ELF-1 (cell line): ENCODE measurements at regions not wholly inside any gene's neighbourhood (a gene's known extent, or its start where the extent isn't known, plus 50 kb on each side); places are given as distances from the start of the nearest gene placed in this dataset.
"Not testable (repeated sequence)": the region's sequence is repeated elsewhere in the genome, so short reads cannot be mapped to it uniquely, and the experiment has no call there.

Experiments
- DNase-seq: peaks from one replicate; pipeline ENCODE4 v3.0.0-alpha.2; 2016; ENCODE audit warnings: low read depth, low spot score

- not testable (repeated sequence) for DNase-seq
These were observed 55.3 kb downstream of the BBS10 start for GRCh38 chr12:76292891-76293290.

GRCh38 chr12:76292305-76292704, 55.9 kb downstream of the BBS10 start:
- not testable (repeated sequence) for DNase-seq

GRCh38 chr12:76290963-76291859, 57.0 kb downstream of the BBS10 start:
- no peak for DNase-seq

- no peak for DNase-seq
These were observed 60.0 kb downstream of the BBS10 start for GRCh38 chr12:76288218-76288617.

GRCh38 chr12:76284816-76285750, 63.1 kb downstream of the BBS10 start:
- DNase-seq, result peak; percentile 21

GRCh38 chr12:76282744-76283143, 65.5 kb downstream of the BBS10 start:
- no peak for DNase-seq

GRCh38 chr12:76277480-76277879, 70.7 kb downstream of the BBS10 start:
- no peak for DNase-seq

GRCh38 chr12:76276499-76277151, 71.6 kb downstream of the BBS10 start:
- no peak for DNase-seq

GRCh38 chr12:76275511-76276093, 72.6 kb downstream of the BBS10 start:
- DNase-seq, result no peak

GRCh38 chr12:76274420-76275083, 73.7 kb downstream of the BBS10 start:
- DNase-seq, result no peak

- no peak for DNase-seq
These were observed 75.9 kb downstream of the BBS10 start for GRCh38 chr12:76272287-76272686.

GRCh38 chr12:76270657-76271358, 77.4 kb downstream of the BBS10 start:
- no peak for DNase-seq

GRCh38 chr12:76268267-76268666, 79.9 kb downstream of the BBS10 start:
- no peak for DNase-seq

GRCh38 chr12:76266797-76267196, 81.4 kb downstream of the BBS10 start:
- DNase-seq, result peak; percentile 13

- no peak for DNase-seq
These were observed 82.6 kb downstream of the BBS10 start for GRCh38 chr12:76265424-76266180.

- no peak for DNase-seq
These were observed 83.6 kb downstream of the BBS10 start for GRCh38 chr12:76264611-76265012.

- no peak for DNase-seq
These were observed 84.5 kb downstream of the BBS10 start for GRCh38 chr12:76263696-76264095.

GRCh38 chr12:76260390-76260748, 87.8 kb downstream of the BBS10 start:
- no peak for DNase-seq

- no peak for DNase-seq
These were observed 88.4 kb downstream of the BBS10 start for GRCh38 chr12:76259660-76260389.
